ENCODE measurements at regions not wholly inside any gene's neighbourhood (a gene's known extent, or its start where the extent isn't known, plus 50 kb on each side); places are given as distances from the start of the nearest gene placed in this dataset.
"Not testable (repeated sequence)": the region's sequence is repeated elsewhere in the genome, so short reads cannot be mapped to it uniquely, and the experiment has no call there.

DNA sequence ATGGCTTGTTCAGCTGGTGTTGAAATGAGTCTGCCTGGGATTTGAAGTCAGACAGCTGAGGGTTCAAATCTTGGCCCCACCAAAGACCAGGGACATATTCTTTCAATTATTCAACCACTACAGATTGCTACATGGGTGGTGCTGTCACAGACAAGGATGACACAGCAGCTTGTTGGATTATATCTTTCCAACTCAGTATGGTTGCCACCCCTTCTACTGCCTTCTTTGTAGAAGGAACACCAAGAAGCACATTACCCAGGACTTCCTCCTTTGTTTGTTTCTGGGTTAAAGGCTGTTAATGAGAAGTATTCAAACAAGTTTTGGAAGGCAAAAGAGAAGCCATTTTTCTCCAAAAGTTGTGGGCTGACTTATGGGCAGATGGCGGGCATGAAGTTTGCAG lies 78.6 kb downstream of the COPRS start:
- no peaks in the 10 kb centered on the region for H3K9me2 ChIP-seq (replicated peaks; ENCODE audit: insufficient read depth, low read length)
- no peak overlapping the region for H3K27ac ChIP-seq (ENCODE audit: low read length)
- no peak overlapping the region for H3K4me3 ChIP-seq (ENCODE audit: low read length)
- H3K9me3 ChIP-seq (replicated peaks; ENCODE audit: insufficient read depth, low read length) = no peaks in the 10 kb centered on the region
- H3K4me1 ChIP-seq (ENCODE audit: low read length) = no peaks in the 10 kb centered on the region
- H4K20me1 ChIP-seq (ENCODE audit: insufficient read depth, low read length) = no peaks in the 10 kb centered on the region
- no peaks in the 10 kb centered on the region for H3K79me2 ChIP-seq (ENCODE audit: low read length)
- no peak overlapping the region for H3K9ac ChIP-seq (ENCODE audit: low read length)
- H3K36me3 ChIP-seq (replicated peaks; ENCODE audit: insufficient read depth, low read length) = no peaks in the 10 kb centered on the region
- H3K4me2 ChIP-seq (ENCODE audit: low read depth, low read length) = no peak overlapping the region
- no peak overlapping the region for H2AFZ ChIP-seq (ENCODE audit: low read length)
- no peak for DNase-seq
- TF ChIP-seq, protein P1, sequence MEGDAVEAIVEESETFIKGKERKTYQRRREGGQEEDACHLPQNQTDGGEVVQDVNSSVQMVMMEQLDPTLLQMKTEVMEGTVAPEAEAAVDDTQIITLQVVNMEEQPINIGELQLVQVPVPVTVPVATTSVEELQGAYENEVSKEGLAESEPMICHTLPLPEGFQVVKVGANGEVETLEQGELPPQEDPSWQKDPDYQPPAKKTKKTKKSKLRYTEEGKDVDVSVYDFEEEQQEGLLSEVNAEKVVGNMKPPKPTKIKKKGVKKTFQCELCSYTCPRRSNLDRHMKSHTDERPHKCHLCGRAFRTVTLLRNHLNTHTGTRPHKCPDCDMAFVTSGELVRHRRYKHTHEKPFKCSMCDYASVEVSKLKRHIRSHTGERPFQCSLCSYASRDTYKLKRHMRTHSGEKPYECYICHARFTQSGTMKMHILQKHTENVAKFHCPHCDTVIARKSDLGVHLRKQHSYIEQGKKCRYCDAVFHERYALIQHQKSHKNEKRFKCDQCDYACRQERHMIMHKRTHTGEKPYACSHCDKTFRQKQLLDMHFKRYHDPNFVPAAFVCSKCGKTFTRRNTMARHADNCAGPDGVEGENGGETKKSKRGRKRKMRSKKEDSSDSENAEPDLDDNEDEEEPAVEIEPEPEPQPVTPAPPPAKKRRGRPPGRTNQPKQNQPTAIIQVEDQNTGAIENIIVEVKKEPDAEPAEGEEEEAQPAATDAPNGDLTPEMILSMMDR (IDR thresholded peaks at IDR 0.05; ENCODE audit: low read length) = no peak
- TF ChIP-seq EZH2phosphoT487 (IDR thresholded peaks at IDR 0.05; ENCODE audit: low read length) (no peak), EZH2 (optimal IDR thresholded peaks at IDR 0.05; ENCODE audit: low read depth, low read length) (no peak)
- H3K27me3 ChIP-seq (replicated peaks; ENCODE audit: insufficient read depth, low read length) = no peaks in the 10 kb centered on the region
- H3F3A ChIP-seq (ENCODE audit: insufficient read depth, low read length) = no peaks in the 10 kb centered on the region

DNA sequence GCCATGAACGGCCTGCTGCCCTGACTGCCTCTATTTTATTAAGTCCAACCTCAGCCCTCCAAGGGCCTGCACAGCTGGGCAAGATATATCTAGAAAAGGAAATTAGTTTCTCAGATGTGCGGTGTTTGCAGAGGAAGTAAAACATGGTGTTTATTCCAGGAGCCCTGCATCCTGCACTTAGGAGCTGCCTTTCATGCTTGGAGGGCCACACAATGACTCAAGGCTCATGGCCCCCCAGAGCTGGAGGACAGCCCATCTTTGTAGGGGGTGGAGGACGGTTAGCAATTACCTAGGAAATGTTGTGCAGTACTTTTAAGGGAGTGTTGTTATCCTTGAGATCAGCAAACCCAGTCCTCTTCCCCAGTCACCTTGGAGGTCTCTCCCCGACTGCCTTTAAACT lies 80.5 kb downstream of the COPRS start:
- TF ChIP-seq, protein P1 (IDR thresholded peaks at IDR 0.05; ENCODE audit: low read length) = no peak
- TF ChIP-seq EZH2 (optimal IDR thresholded peaks at IDR 0.05; ENCODE audit: low read depth, low read length) (no peak), EZH2phosphoT487 (IDR thresholded peaks at IDR 0.05; ENCODE audit: low read length) (no peak)

DNA sequence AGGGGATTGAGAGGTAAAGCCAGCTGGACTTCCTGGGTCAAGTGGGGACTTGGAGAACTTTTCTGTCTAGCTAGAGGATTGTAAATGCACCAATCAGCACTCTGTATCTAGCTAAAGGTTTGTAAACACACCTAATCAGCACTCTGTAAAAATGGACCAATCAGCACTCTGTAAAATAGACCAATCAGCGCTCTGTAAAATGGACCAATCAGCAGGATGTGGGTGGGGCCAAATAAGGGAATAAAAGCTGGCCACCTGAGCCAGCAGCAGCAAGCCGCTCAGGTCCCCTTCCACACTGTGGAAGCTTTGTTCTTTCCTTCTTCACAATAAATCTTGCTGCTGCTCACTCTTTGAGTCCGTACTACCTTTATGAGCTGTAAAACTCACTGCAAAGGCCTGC lies 87.7 kb downstream of the COPRS start:
- not testable (repeated sequence) for H3K27ac ChIP-seq (ENCODE audit: low read length); H3F3A ChIP-seq (ENCODE audit: insufficient read depth, low read length); H3K9me3 ChIP-seq (replicated peaks; ENCODE audit: insufficient read depth, low read length); H3K4me1 ChIP-seq (ENCODE audit: low read length); H3K9ac ChIP-seq (ENCODE audit: low read length); H3K4me3 ChIP-seq (ENCODE audit: low read length); H3K4me2 ChIP-seq (ENCODE audit: low read depth, low read length); H4K20me1 ChIP-seq (ENCODE audit: insufficient read depth, low read length); H2AFZ ChIP-seq (ENCODE audit: low read length); H3K36me3 ChIP-seq (replicated peaks; ENCODE audit: insufficient read depth, low read length); H3K9me2 ChIP-seq (replicated peaks; ENCODE audit: insufficient read depth, low read length); H3K79me2 ChIP-seq (ENCODE audit: low read length); H3K27me3 ChIP-seq (replicated peaks; ENCODE audit: insufficient read depth, low read length); DNase-seq

More for the DNA sequence above, 80.5 kb downstream of the COPRS start:
- no peaks in the 10 kb centered on the region for H3K9me2 ChIP-seq (replicated peaks; ENCODE audit: insufficient read depth, low read length)
- no peaks in the 10 kb centered on the region for H3K4me1 ChIP-seq (ENCODE audit: low read length)
- H3K36me3 ChIP-seq (replicated peaks; ENCODE audit: insufficient read depth, low read length) = no peaks in the 10 kb centered on the region
- no peak for DNase-seq
- no peaks in the 10 kb centered on the region for H3K79me2 ChIP-seq (ENCODE audit: low read length)
- H3K4me3 ChIP-seq (ENCODE audit: low read length) = no peak overlapping the region
- H3F3A ChIP-seq (ENCODE audit: insufficient read depth, low read length) = no peaks in the 10 kb centered on the region
- no peaks in the 10 kb centered on the region for H3K27me3 ChIP-seq (replicated peaks; ENCODE audit: insufficient read depth, low read length)
- H2AFZ ChIP-seq (ENCODE audit: low read length) = no peak overlapping the region
- no peaks in the 10 kb centered on the region for H4K20me1 ChIP-seq (ENCODE audit: insufficient read depth, low read length)
- no peaks in the 10 kb centered on the region for H3K9me3 ChIP-seq (replicated peaks; ENCODE audit: insufficient read depth, low read length)
- H3K9ac ChIP-seq (ENCODE audit: low read length) = no peak overlapping the region
- no peak overlapping the region for H3K4me2 ChIP-seq (ENCODE audit: low read depth, low read length)
- H3K27ac ChIP-seq (ENCODE audit: low read length) = no peak overlapping the region

DNA sequence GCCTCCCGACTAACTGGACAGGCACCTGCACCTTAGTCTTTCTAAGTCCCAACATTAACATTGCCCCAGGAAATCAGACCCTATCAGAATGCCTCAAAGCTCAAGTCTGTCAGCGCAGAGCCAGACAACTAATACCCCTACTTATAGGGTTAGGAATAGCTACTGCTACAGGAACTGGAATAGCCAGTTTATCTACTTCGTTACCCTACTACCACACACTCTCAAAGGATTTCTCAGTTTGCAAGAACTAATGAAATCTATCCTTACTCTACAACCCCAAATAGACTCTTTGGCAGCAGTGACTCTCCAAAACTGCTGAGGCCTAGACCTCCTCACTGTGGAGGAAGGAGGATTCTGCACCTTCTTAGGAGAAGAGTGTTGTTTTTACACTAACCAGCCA lies 88.5 kb downstream of the COPRS start:
- H3K4me1 ChIP-seq (ENCODE audit: low read length); H3K9me2 ChIP-seq (replicated peaks; ENCODE audit: insufficient read depth, low read length); H3F3A ChIP-seq (ENCODE audit: insufficient read depth, low read length); H3K36me3 ChIP-seq (replicated peaks; ENCODE audit: insufficient read depth, low read length); H4K20me1 ChIP-seq (ENCODE audit: insufficient read depth, low read length); H2AFZ ChIP-seq (ENCODE audit: low read length); H3K9me3 ChIP-seq (replicated peaks; ENCODE audit: insufficient read depth, low read length); H3K4me2 ChIP-seq (ENCODE audit: low read depth, low read length); H3K4me3 ChIP-seq (ENCODE audit: low read length); H3K9ac ChIP-seq (ENCODE audit: low read length); H3K27ac ChIP-seq (ENCODE audit: low read length); H3K79me2 ChIP-seq (ENCODE audit: low read length); H3K27me3 ChIP-seq (replicated peaks; ENCODE audit: insufficient read depth, low read length); DNase-seq: not testable (repeated sequence)

DNA sequence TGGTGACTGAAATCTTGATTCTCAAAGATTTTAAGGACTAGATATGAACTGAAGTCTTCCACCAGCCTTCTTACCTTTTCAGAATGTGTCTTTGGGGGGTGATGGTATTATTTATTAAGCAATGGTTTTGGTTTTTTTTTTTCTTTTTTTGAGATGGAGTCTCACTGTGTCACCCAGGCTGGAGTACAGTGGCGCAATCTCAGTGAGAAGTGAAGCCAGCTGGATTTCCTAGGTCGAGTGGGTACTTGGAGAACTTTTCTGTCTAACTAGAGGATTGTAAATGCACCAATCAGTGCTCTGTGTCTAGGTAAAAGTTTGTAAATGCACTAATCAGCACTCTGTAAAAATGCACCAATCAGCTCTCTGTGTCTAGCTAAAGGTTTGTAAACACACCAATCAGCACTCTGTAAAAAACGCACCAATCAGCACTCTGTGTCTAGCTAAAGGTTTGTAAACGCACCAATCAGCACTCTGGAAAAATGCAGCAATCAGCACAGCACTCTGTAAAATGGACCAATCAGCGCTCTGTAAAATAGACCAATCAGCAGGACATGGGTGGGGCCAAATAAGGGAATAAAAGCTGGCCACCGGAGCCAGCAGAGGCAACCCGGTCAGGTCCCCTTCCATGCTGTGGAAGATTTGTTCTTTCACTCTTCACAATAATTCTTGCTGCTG lies 97.1 kb downstream of the COPRS start:
- not testable (repeated sequence) for H3F3A ChIP-seq (ENCODE audit: insufficient read depth, low read length); H3K36me3 ChIP-seq (replicated peaks; ENCODE audit: insufficient read depth, low read length); H3K4me1 ChIP-seq (ENCODE audit: low read length); H3K27ac ChIP-seq (ENCODE audit: low read length); H3K9me2 ChIP-seq (replicated peaks; ENCODE audit: insufficient read depth, low read length); H2AFZ ChIP-seq (ENCODE audit: low read length); H3K9me3 ChIP-seq (replicated peaks; ENCODE audit: insufficient read depth, low read length); H3K9ac ChIP-seq (ENCODE audit: low read length); DNase-seq; H3K79me2 ChIP-seq (ENCODE audit: low read length); H3K4me3 ChIP-seq (ENCODE audit: low read length); H3K27me3 ChIP-seq (replicated peaks; ENCODE audit: insufficient read depth, low read length); H4K20me1 ChIP-seq (ENCODE audit: insufficient read depth, low read length); H3K4me2 ChIP-seq (ENCODE audit: low read depth, low read length)
